ENCODE measurements at regions not wholly inside any gene's neighbourhood (a gene's known extent, or its start where the extent isn't known, plus 50 kb on each side); places are given as distances from the start of the nearest gene placed in this dataset.
"Not testable (repeated sequence)": the region's sequence is repeated elsewhere in the genome, so short reads cannot be mapped to it uniquely, and the experiment has no call there.

GRCh38 chr5:166786889-166787288 is 1504.6 kb upstream of the WWC1 start:
- DNase-seq (ENCODE audit: low read depth): no peak
- TF ChIP-seq CTCF (conservative IDR thresholded peaks at IDR 0.05; ENCODE audit: low read depth, low read length): no peak
- H3K4me3 ChIP-seq (ENCODE audit: low read length): no peak overlapping the region

GRCh38 chr5:166788050-166788449 is 1503.4 kb upstream of the WWC1 start:
- TF ChIP-seq CTCF (conservative IDR thresholded peaks at IDR 0.05; ENCODE audit: low read depth, low read length): no peak
- DNase-seq (ENCODE audit: low read depth): no peak
- H3K4me3 ChIP-seq (ENCODE audit: low read length): no peak overlapping the region

- H3K4me3 ChIP-seq (ENCODE audit: low read length): no peak overlapping the region
- TF ChIP-seq CTCF (conservative IDR thresholded peaks at IDR 0.05; ENCODE audit: low read depth, low read length): no peak
- peak; percentile 4 for DNase-seq (ENCODE audit: low read depth)
These were observed 1495.7 kb upstream of the WWC1 start for GRCh38 chr5:166795756-166796155.

GRCh38 chr5:166803058-166803457 is 1488.4 kb upstream of the WWC1 start:
- no peak for DNase-seq (ENCODE audit: low read depth)
- TF ChIP-seq CTCF (conservative IDR thresholded peaks at IDR 0.05; ENCODE audit: low read depth, low read length): no peak
- H3K4me3 ChIP-seq (ENCODE audit: low read length): no peak overlapping the region

GRCh38 chr5:166804223-166804622 is 1487.2 kb upstream of the WWC1 start:
- H3K4me3 ChIP-seq (ENCODE audit: low read length); DNase-seq (ENCODE audit: low read depth): not testable (repeated sequence)

GRCh38 chr5:166804693-166805092 is 1486.8 kb upstream of the WWC1 start:
- H3K4me3 ChIP-seq (ENCODE audit: low read length); DNase-seq (ENCODE audit: low read depth): not testable (repeated sequence)

- DNase-seq (ENCODE audit: low read depth): not testable (repeated sequence)
These were observed 1481.3 kb upstream of the WWC1 start for GRCh38 chr5:166810093-166810658.

GRCh38 chr5:166810721-166811120 is 1480.7 kb upstream of the WWC1 start:
- no peak overlapping the region for H3K4me3 ChIP-seq (ENCODE audit: low read length)
- no peak for TF ChIP-seq CTCF (conservative IDR thresholded peaks at IDR 0.05; ENCODE audit: low read depth, low read length)
- no peak for DNase-seq (ENCODE audit: low read depth)

More at GRCh38 chr5:166810093-166810658, 1481.3 kb upstream of the WWC1 start:
- not testable (repeated sequence) for H3K4me3 ChIP-seq (ENCODE audit: low read length)

- H3K4me3 ChIP-seq (ENCODE audit: low read length): no peak overlapping the region
- TF ChIP-seq CTCF (conservative IDR thresholded peaks at IDR 0.05; ENCODE audit: low read depth, low read length): no peak
- no peak for DNase-seq (ENCODE audit: low read depth)
These were observed 1468.1 kb upstream of the WWC1 start for GRCh38 chr5:166823360-166823759.
